ENCODE measurements at regions not wholly inside any gene's neighbourhood (a gene's known extent, or its start where the extent isn't known, plus 50 kb on each side); places are given as distances from the start of the nearest gene placed in this dataset.

GRCh38 chr17:34511265-34511664 is 68.1 kb upstream of the TMEM132E start:
- H3K36me3 ChIP-seq (ENCODE audit: control insufficient read depth in 4 of 4, insufficient read depth in 4 of 4, low read length in 4 of 4): no peaks in the 10 kb centered on the region
- peaks cover 0 to 2% (median 0%) of the 10 kb centered on the region in 4 donors for H3K9me3 ChIP-seq (ENCODE audit: control insufficient read depth in 4 of 4, insufficient read depth in 3 of 4, low read length in 3 of 4)
- H3K27ac ChIP-seq (ENCODE audit: low read depth in 1 of 2, low read length in 1 of 2): no peak overlapping the region
- H3K4me1 ChIP-seq (ENCODE audit: control insufficient read depth in 5 of 5, insufficient read depth in 5 of 5, low read length in 5 of 5): no peaks in the 10 kb centered on the region
- no peak overlapping the region for H3K9ac ChIP-seq (ENCODE audit: insufficient read depth in 1 of 2, low read length in 2 of 2)
- H3K27me3 ChIP-seq (ENCODE audit: control insufficient read depth in 3 of 3, insufficient read depth in 3 of 3, low read length in 2 of 3): peaks cover under 1 to 6% (median 2%) of the 10 kb centered on the region in 3 donors
- no peak for ATAC-seq (ENCODE audit: insufficient read depth, low FRiP score)
- WGBS, 2 donors: 77 to 86% methylated on average over 3 of the region's 3 CpGs
- TF ChIP-seq CTCF (IDR thresholded peaks at IDR 0.05; ENCODE audit: control extremely low read depth, extremely low read depth): no peak
- no peak for DNase-seq
- no peak overlapping the region for H3K4me3 ChIP-seq

- Histone ChIP-seq H3K9me3 (ENCODE audit: control insufficient read depth in 4 of 4, insufficient read depth in 3 of 4, low read length in 3 of 4) (no peaks in the 10 kb centered on the region), H3K27me3 (ENCODE audit: control insufficient read depth in 3 of 3, insufficient read depth in 3 of 3, low read length in 2 of 3) (peaks cover 4 to 8% (median 4%) of the 10 kb centered on the region in 3 donors), H3K27ac (ENCODE audit: low read depth in 1 of 2, low read length in 1 of 2) (no peak overlapping the region), H3K9ac (ENCODE audit: insufficient read depth in 1 of 2, low read length in 2 of 2) (no peak overlapping the region), H3K4me3 (no peak overlapping the region), H3K36me3 (ENCODE audit: control insufficient read depth in 4 of 4, insufficient read depth in 4 of 4, low read length in 4 of 4) (no peaks in the 10 kb centered on the region), H3K4me1 (ENCODE audit: control insufficient read depth in 5 of 5, insufficient read depth in 5 of 5, low read length in 5 of 5) (no peaks in the 10 kb centered on the region)
- TF ChIP-seq CTCF (IDR thresholded peaks at IDR 0.05; ENCODE audit: control extremely low read depth, extremely low read depth): no peak
- DNase-seq (no peak), ATAC-seq (ENCODE audit: insufficient read depth, low FRiP score) (no peak)
- WGBS, 2 donors: 50 to 71% methylated on average over 3 of the region's 3 CpGs
These were observed 74.4 kb upstream of the TMEM132E start for GRCh38 chr17:34504814-34505484.

- Histone ChIP-seq H3K9ac (ENCODE audit: insufficient read depth in 1 of 2, low read length in 2 of 2) (no peak overlapping the region), H3K27me3 (ENCODE audit: control insufficient read depth in 3 of 3, insufficient read depth in 3 of 3, low read length in 2 of 3) (peaks cover 4 to 8% (median 4%) of the 10 kb centered on the region in 3 donors), H3K36me3 (ENCODE audit: control insufficient read depth in 4 of 4, insufficient read depth in 4 of 4, low read length in 4 of 4) (no peaks in the 10 kb centered on the region), H3K27ac (ENCODE audit: low read depth in 1 of 2, low read length in 1 of 2) (no peak overlapping the region), H3K4me3 (no peak overlapping the region), H3K9me3 (ENCODE audit: control insufficient read depth in 4 of 4, insufficient read depth in 3 of 4, low read length in 3 of 4) (no peaks in the 10 kb centered on the region), H3K4me1 (ENCODE audit: control insufficient read depth in 5 of 5, insufficient read depth in 5 of 5, low read length in 5 of 5) (no peaks in the 10 kb centered on the region)
- ATAC-seq (ENCODE audit: insufficient read depth, low FRiP score) (peak; percentile 58), DNase-seq (peak in 1 of 3 donors; percentile 0)
- no peak for TF ChIP-seq CTCF (IDR thresholded peaks at IDR 0.05; ENCODE audit: control extremely low read depth, extremely low read depth)
- WGBS, 2 donors: 56 to 68% methylated on average over 10 of the region's 10 CpGs
These were observed 75.7 kb upstream of the TMEM132E start for GRCh38 chr17:34503528-34504195.

Data from lung (tissue), 11 donors.